ENCODE measurements at regions not wholly inside any gene's neighbourhood (a gene's known extent, or its start where the extent isn't known, plus 50 kb on each side); places are given as distances from the start of the nearest gene placed in this dataset.
"Not testable (repeated sequence)": the region's sequence is repeated elsewhere in the genome, so short reads cannot be mapped to it uniquely, and the experiment has no call there.

GRCh38 chrX:125690522-125690921, 370.9 kb downstream of the TEX13C start:
- TF ChIP-seq RBM39 (IDR thresholded peaks at IDR 0.05; ENCODE audit: low read depth, low read length, poor library complexity, severe bottlenecking); GFI1 (CRISPR knock-in tag; IDR thresholded peaks at IDR 0.05; ENCODE audit: borderline replicate concordance); SCMH1 (CRISPR knock-in tag; IDR thresholded peaks at IDR 0.05; ENCODE audit: borderline replicate concordance); ATF2 (CRISPR knock-in tag; IDR thresholded peaks at IDR 0.05): not testable (repeated sequence)
